Fibroblast of skin of scalp (primary cell): ENCODE measurements at regions not wholly inside any gene's neighbourhood (a gene's known extent, or its start where the extent isn't known, plus 50 kb on each side); places are given as distances from the start of the nearest gene placed in this dataset.

ENCODE experiments used
- DNase-seq: peaks from one replicate; pipeline ENCODE4 v3.0.0-alpha.2; 2013

- no peak for DNase-seq
Measured at GRCh38 chr14:61602003-61602732, 93.1 kb upstream of the HIF1A start.

- no peak for DNase-seq
Measured at GRCh38 chr14:61602733-61603077, 92.6 kb upstream of the HIF1A start.

DNA sequence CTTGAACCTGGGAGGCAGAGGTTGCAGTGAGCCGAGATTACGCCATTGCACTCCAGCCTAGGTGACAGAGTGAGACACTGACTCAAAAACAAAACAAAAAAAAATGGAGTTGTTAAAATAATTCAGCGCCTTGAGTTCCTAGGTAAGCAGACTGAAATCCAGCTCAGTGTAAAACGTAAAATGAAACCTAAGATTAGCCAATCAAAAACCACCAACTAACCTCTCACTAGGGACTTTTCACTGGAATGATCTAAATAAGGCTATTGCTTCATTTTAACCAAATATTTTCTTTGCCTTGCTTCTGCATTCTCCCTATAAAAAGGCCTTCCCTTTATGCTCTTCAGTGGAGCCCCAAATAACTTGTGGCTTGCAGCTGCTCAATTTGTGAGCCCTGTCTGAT lies 91.6 kb upstream of the HIF1A start:
- DNase-seq = peak; percentile 32

DNA sequence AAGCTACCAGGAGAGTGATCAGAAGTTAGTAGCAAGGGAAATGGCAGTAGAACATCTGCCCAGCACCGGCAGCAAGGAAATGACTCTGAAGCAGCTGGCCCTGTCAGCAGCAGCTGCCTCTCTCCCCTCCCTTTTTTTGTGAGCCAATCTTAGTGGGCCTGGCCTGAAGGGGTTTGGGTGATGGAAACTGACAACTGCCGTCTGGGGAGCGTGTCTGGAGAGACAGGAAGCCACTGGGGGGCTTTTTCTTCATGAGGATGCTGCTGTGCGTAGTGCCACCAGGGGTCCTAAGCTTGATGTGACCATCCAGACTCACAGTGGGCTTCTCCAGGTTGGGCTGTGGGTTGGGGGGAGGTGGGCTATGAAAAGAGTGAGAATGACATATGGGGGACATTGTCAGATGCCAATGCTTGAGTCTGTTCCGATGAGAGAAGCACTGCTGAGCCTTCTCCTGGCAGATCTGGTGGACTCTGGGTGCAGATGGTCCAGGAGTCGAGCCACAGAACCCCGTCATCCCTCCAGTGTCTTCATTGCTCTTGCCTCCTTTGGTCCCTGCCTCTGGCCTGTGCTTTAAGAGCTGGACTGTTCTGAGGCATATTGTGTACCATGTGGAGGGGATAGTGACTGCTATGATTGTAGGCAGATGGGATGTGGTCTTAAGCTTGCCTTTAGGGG lies 87.6 kb upstream of the HIF1A start:
- peak; percentile 23 for DNase-seq

GRCh38 chr14:61608245-61609165 lies 86.8 kb upstream of the HIF1A start:
- DNase-seq = peak; percentile 48

GRCh38 chr14:61609191-61609843 lies 86.0 kb upstream of the HIF1A start:
- DNase-seq = peak; percentile 51

DNA sequence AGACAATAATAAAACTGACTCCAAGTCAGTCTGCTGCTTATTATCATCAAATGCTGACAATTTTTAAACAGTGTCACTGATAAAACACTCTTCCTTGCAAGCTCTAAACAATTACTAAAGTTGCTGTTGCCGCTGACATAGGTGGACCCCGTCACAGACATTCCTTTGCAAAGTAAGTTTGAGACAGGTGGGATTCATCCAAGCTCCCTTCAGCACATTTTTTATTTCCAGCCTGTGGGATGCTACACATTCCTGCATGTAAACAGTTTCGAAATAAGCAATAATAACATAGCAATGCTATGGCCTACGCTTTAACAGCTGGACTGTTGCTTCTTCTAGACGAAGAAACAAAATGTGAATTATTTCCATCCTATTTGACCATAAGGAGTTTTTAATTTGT lies 85.4 kb upstream of the HIF1A start:
- peak; percentile 41 for DNase-seq

GRCh38 chr14:61610900-61611299 lies 84.4 kb upstream of the HIF1A start:
- no peak for DNase-seq

GRCh38 chr14:61611880-61612630 lies 83.3 kb upstream of the HIF1A start:
- DNase-seq = peak; percentile 62

DNA sequence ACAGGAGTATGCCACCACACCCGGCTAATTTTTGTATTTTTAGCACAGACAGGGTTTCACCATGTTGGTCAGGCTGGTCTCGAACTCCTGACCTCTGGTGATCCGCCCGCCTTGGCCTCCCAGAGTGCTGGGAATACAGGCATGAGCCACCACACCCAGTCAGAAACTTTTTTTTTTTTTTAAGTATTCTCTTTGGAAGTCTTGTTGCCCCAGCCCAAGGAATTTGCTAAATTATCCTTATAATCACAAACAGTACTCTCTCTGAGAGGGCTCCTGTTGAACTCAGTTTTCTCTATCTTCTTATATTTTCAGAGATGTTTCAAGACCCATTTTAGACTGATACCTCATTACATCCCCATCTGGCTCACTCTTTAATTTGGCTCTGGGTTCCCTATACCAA lies 82.3 kb upstream of the HIF1A start:
- DNase-seq = peak; percentile 55

GRCh38 chr14:61614693-61615092 lies 80.6 kb upstream of the HIF1A start:
- DNase-seq = no peak

- DNase-seq = no peak
Measured at GRCh38 chr14:61615743-61616523, 79.4 kb upstream of the HIF1A start.

DNA sequence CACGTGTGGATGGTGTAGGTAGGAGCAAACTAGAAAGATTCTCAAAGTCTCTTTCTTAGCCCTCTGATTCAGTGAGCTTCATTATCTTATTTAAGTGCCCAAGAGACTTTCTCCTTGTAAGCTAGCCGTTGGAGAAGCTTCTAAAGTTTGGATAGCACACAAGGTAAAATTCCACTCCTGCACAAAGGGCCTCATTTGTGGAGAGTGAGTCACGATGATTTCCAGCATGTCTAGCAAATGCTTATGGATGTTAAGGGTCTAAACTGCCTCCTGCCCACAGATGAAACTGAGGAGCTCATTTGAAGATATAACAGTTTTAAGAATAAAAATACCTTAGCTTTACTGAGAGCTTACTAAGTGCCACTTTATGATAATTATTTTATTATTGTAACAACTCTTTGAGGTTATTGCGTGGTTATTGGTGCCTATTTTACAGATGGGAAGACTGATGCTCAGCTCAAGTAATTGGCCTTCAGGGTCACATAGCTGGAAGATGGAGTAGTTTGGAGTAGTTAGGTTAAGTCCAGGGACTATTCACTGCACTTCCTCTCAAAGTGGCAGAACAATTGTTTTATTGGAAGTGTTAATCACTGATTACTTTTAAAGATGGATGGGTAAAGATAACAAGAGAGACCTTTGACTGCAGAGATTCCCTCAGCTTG lies 78.7 kb upstream of the HIF1A start:
- DNase-seq = peak; percentile 70

- DNase-seq = no peak
Measured at GRCh38 chr14:61618448-61618847, 76.9 kb upstream of the HIF1A start.

- DNase-seq = no peak
Measured at GRCh38 chr14:61619494-61619893, 75.8 kb upstream of the HIF1A start.

- peak; percentile 84 for DNase-seq
Measured at GRCh38 chr14:61620130-61620946, 75.0 kb upstream of the HIF1A start.

DNA sequence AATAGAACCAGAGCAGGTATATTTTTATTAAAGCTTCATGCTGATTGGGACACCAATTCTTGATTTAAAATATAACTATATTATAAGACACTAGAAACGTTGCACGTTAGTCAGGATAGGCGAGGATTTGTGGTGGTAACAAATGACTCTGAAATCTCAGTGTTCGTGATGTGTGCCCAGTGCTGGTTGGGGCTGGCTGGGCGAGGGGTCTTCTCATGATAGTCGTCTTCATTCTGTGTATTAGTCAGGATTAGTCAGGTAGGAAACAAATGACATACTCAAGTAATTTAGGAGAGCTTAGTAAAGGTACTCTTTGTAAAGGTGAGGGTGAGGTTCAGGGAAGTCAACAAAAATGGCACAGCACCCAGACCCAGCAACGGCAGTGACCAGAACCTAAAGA lies 73.9 kb upstream of the HIF1A start:
- DNase-seq = no peak

DNA sequence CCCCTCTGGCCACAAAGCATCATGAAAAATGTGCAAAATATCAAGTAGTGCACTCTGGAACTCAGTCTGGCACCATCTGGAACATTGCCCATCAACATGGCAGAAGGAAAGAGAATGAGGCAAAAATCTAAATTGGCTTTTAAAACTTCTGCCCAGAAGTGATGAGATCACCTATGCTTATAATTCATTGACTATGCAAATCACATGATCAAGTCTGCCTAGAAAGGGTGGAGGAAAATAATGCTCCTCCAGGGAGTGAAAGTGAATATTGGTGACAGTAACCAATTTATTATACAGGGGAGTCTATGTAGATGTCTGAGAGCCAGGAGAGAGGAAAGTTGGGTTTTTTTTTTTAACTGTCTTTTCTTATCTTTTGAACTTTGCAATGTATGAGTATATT lies 73.3 kb upstream of the HIF1A start:
- no peak for DNase-seq

DNA sequence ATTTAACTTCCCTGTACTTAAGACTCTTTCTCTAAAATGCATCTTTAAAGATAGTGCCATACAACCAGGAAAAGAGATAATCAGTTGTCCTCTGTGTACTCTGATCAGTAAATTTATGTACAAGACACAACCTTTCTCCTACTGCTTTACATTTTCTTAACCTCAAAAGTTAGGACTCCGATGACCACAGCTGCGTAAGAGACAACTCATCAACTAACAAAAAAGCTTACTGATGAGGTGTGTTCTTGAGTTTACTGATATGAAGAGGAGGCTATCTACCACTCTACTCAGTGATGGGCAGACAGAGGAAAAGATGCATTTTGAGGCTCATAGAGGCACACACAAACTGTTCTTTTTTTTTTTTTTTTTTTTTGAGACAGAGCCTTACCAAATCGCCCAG lies 71.4 kb upstream of the HIF1A start:
- DNase-seq = no peak

DNA sequence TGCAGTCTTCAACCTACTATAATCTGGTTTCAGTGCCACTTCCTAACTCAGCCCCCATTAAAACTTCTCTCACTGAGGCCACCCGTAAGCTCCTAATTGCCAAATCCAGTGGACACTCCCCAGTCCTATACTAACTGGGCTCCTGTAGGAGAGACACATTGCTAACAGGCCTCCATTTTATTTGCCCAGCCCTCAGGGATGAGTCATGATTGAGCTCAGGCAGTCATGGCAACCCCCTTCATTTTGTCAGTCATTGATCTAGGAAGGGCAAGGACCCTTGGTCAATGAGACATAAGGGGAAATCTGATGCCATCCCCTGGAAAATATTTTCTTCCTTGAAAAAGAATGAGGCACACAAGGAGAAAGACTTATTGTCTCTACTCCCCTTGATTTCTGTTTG lies 70.1 kb upstream of the HIF1A start:
- DNase-seq = peak; percentile 39
